CD14-positive monocyte (primary cell): ENCODE measurements at regions not wholly inside any gene's neighbourhood (a gene's known extent, or its start where the extent isn't known, plus 50 kb on each side); places are given as distances from the start of the nearest gene placed in this dataset.

Experiments
- DNase-seq, 3 donors: peaks; one replicate each; pipeline ENCODE4 v3.0.0-alpha.2; 2011 to 2022
- H2AFZ ChIP-seq: 2 replicates; pipeline ENCODE4 v1.6.0; 2012; ENCODE audit warnings: mild to moderate bottlenecking, low read depth, low read length, inconsistent platforms; ENCODE audit not compliant: insufficient read depth, poor library complexity, severe bottlenecking
- H3K27ac ChIP-seq, 2 donors: 1 replicate in 1 of 2; 2 replicates in 1 of 2; pipeline ENCODE4 v1.5.1; 2012 to 2013; ENCODE audit warnings: low read length in 2 of 2, control low read depth in 1 of 2, inconsistent platforms in 1 of 2, low read depth in 1 of 2, mild to moderate bottlenecking in 1 of 2
- H3K27me3 ChIP-seq, 2 donors: one replicate each; pipeline versions ENCODE4 v1.6.0 to v1.6.1; 2011 to 2013; ENCODE audit warnings: low read length in 2 of 2; ENCODE audit not compliant: control insufficient read depth in 2 of 2, insufficient read depth in 2 of 2
- H3K36me3 ChIP-seq, 2 donors: replicated peaks in 1 of 2; 1 replicate in 1 of 2; 2 replicates in 1 of 2; pipeline versions ENCODE4 v1.5.1 to v1.6.1; 2012 to 2013; ENCODE audit warnings: low read length in 2 of 2, control low read depth in 1 of 2, inconsistent platforms in 1 of 2, mild to moderate bottlenecking in 1 of 2; ENCODE audit not compliant: insufficient read depth in 2 of 2, control insufficient read depth in 1 of 2
- H3K4me1 ChIP-seq, 2 donors: 1 replicate in 1 of 2; 2 replicates in 1 of 2; pipeline versions ENCODE4 v1.5.1 to v1.6.1; 2012 to 2013; ENCODE audit warnings: low read length in 2 of 2, control low read depth in 1 of 2, inconsistent platforms in 1 of 2, mild to moderate bottlenecking in 1 of 2, moderate library complexity in 1 of 2; ENCODE audit not compliant: insufficient read depth in 2 of 2, control insufficient read depth in 1 of 2
- H3K4me2 ChIP-seq: replicated peaks from 2 replicates; pipeline ENCODE3; 2012; ENCODE audit warnings: low read length, moderate library complexity, mild to moderate bottlenecking; ENCODE audit not compliant: poor library complexity, severe bottlenecking; ENCODE audit errors: extremely low read depth
- H3K4me3 ChIP-seq, 3 experiments: fragments of 200-600 bp in 1 of 3; sonication (generic) in 1 of 3; replicated peaks in 1 of 3; 1 replicate in 2 of 3; 2 replicates in 1 of 3; pipeline ENCODE4 v1.5.1; 2011 to 2013; ENCODE audit warnings: low read length in 3 of 3, mild to moderate bottlenecking in 3 of 3, control low read depth in 2 of 3, low read depth in 2 of 3, inconsistent platforms in 1 of 3, moderate library complexity in 1 of 3
- H3K79me2 ChIP-seq: 2 replicates; pipeline ENCODE4 v1.6.0; 2012; ENCODE audit warnings: mild to moderate bottlenecking, control low read depth, inconsistent platforms, low read length, moderate library complexity; ENCODE audit not compliant: insufficient read depth
- H3K9ac ChIP-seq: 2 replicates; pipeline ENCODE4 v1.6.0; 2017; ENCODE audit warnings: low read length, mild to moderate bottlenecking; ENCODE audit not compliant: insufficient read depth, poor library complexity, severe bottlenecking
- H3K9me3 ChIP-seq, 2 donors: replicated peaks in 1 of 2; 1 replicate in 1 of 2; 2 replicates in 1 of 2; pipeline versions ENCODE4 v1.5.1 to v1.6.1; 2012 to 2013; ENCODE audit warnings: low read length in 2 of 2, control low read depth in 1 of 2; ENCODE audit not compliant: control insufficient read depth in 1 of 2, insufficient read depth in 1 of 2
- H4K20me1 ChIP-seq: 2 replicates; pipeline ENCODE4 v1.6.0; 2012; ENCODE audit warnings: mild to moderate bottlenecking, low read length, control low read depth, moderate library complexity; ENCODE audit not compliant: insufficient read depth
- H3K27ac Mint-ChIP-seq, 7 donors: one replicate each; pipeline ENCODE4 v1.8.0; 2020; ENCODE audit warnings: mild to moderate bottlenecking in 7 of 7, mixed read lengths in 7 of 7, moderate library complexity in 6 of 7, inconsistent platforms in 2 of 7
- H3K27me3 Mint-ChIP-seq, 3 donors: one replicate each; pipeline ENCODE4 v1.8.0; 2021 to 2022; ENCODE audit warnings: low read depth in 3 of 3, mild to moderate bottlenecking in 3 of 3, mixed read lengths in 3 of 3, moderate library complexity in 3 of 3, inconsistent platforms in 1 of 3
- H3K36me3 Mint-ChIP-seq, 2 donors: one replicate each; pipeline ENCODE4 v1.8.0; 2020; ENCODE audit warnings: mixed read lengths in 2 of 2, inconsistent platforms in 1 of 2, mild to moderate bottlenecking in 1 of 2
- H3K4me1 Mint-ChIP-seq: one replicate; pipeline ENCODE4 v1.8.0; 2020; ENCODE audit warnings: mild to moderate bottlenecking, mixed read lengths
- H3K4me3 Mint-ChIP-seq, 2 donors: one replicate each; pipeline ENCODE4 v1.8.0; 2020; ENCODE audit warnings: mild to moderate bottlenecking in 2 of 2, mixed read lengths in 2 of 2, moderate library complexity in 1 of 2
- H3K9me3 Mint-ChIP-seq, 7 donors: one replicate each; pipeline ENCODE4 v1.8.0; 2020 to 2022; ENCODE audit warnings: mixed read lengths in 7 of 7, mild to moderate bottlenecking in 6 of 7, moderate library complexity in 6 of 7, inconsistent platforms in 2 of 7
- CTCF ChIP-seq: fragments of 200-600 bp; IDR thresholded peaks from one replicate; pipeline ENCODE4 v1.8.0; 2022; ENCODE audit warnings: antibody characterized with exemption, mild to moderate bottlenecking
- WGBS: methylation state at CpG from one replicate; pipeline ENCODE4 v1.1.5; 2013; ENCODE audit warnings: missing lambda C conversion rate; ENCODE audit not compliant: insufficient coverage; 5-methylcytosine and 5-hydroxymethylcytosine counted together
- intact Hi-C, 2 donors: fragments of 100-400 bp; cut with micrococcal nuclease; formaldehyde crosslinking; loops; one replicate each; pipeline versions ENCODE4 v1.15.0 to v1.15.1; 2023

- Mint-ChIP-seq H3K27me3 (no peaks in the 10 kb centered on the region), H3K36me3 (no peaks in the 10 kb centered on the region), H3K9me3 (peaks cover 0 to 7% (median 3%) of the 10 kb centered on the region in 7 donors), H3K4me1 (peaks cover 3% of the 10 kb centered on the region), H3K27ac (no peak overlapping the region), H3K4me3 (no peak overlapping the region)
- no peak overlapping the region for H3K4me2 ChIP-seq
- no peaks in the 10 kb centered on the region for H3K4me1 ChIP-seq
- H3K27ac ChIP-seq: no peak overlapping the region
- H3K4me3 ChIP-seq: no peak overlapping the region
- WGBS: 31% methylated on average over 2 of the region's 3 CpGs
- H3K27me3 ChIP-seq: no peaks in the 10 kb centered on the region
- intact Hi-C loops: no loop called here
- TF ChIP-seq CTCF: no peak
- peak overlapping the region; percentile 41 for H2AFZ ChIP-seq
- H4K20me1 ChIP-seq: no peaks in the 10 kb centered on the region
- no peaks in the 10 kb centered on the region for H3K79me2 ChIP-seq
- peak in 1 of 3 donors; percentile 15 for DNase-seq
- no peak overlapping the region for H3K9ac ChIP-seq
- H3K36me3 ChIP-seq: no peaks in the 10 kb centered on the region
- H3K9me3 ChIP-seq: no peaks in the 10 kb centered on the region
Measured at GRCh38 chr4:23290656-23291055, 597.9 kb downstream of the GBA3 start.

DNA sequence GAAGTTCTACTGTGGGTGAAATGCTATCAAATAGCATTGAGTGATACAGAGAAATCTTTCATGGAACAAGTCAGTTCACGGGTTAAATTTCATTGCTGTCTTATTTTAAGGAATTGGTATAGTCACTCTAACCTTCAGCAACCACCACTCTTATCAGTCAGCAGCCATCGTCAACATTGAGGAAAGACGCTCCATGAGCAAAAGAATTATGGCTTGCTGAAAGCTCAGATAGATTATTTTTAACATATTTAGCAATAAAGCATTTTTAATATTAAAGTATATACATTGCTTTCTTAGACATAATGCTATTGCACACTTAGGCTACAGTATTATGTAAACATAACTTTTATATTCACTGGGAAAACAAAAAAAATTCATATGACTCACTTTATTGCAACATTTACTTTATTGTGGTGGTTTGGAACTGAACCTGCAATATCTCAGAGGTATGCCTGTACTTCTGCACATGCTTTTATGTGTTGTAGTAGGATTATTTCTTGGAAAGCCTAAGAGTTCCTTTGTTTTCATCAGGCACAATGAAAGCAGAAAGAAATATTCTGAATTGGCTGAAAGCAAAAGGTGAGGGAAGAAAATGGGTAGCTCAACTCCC lies 586.7 kb downstream of the GBA3 start:
- H4K20me1 ChIP-seq: no peaks in the 10 kb centered on the region
- no peak overlapping the region for H2AFZ ChIP-seq
- no peak for TF ChIP-seq CTCF
- no CpG with 5 or more reads among the region's 3 CpGs for WGBS
- Mint-ChIP-seq H3K4me3 (no peak overlapping the region), H3K9me3 (peaks cover 2 to 6% (median 3%) of the 10 kb centered on the region in 7 donors), H3K4me1 (peaks cover 11% of the 10 kb centered on the region), H3K36me3 (no peaks in the 10 kb centered on the region), H3K27me3 (no peaks in the 10 kb centered on the region), H3K27ac (no peak overlapping the region)
- peaks cover 0 to 8% of the 10 kb centered on the region in 2 donors for H3K4me1 ChIP-seq
- peak in 2 of 3 donors; percentile 8 to 12 for DNase-seq
- H3K27me3 ChIP-seq: no peaks in the 10 kb centered on the region
- H3K9ac ChIP-seq: no peak overlapping the region
- no peak overlapping the region for H3K27ac ChIP-seq
- no peaks in the 10 kb centered on the region for H3K36me3 ChIP-seq
- intact Hi-C loops: no loop called here
- no peaks in the 10 kb centered on the region for H3K79me2 ChIP-seq
- H3K4me2 ChIP-seq: no peak overlapping the region
- peaks cover 0 to 4% of the 10 kb centered on the region in 2 donors for H3K9me3 ChIP-seq
- no peak overlapping the region for H3K4me3 ChIP-seq
